Globus pallidus (tissue), 1 donor: ENCODE measurements at regions not wholly inside any gene's neighbourhood (a gene's known extent, or its start where the extent isn't known, plus 50 kb on each side); places are given as distances from the start of the nearest gene placed in this dataset.
A peak's percentile ranks its signal among the peaks of the same experiment; 100 is the strongest.

Source experiments
- DNase-seq: peaks from one replicate; pipeline ENCODE4 v3.0.0-alpha.2; 2015; ENCODE audit warnings: low spot score

GRCh38 chr12:92089559-92089958, 56.1 kb downstream of the BTG1 start:
- DNase-seq: no peak

- DNase-seq: no peak
These were observed 56.8 kb downstream of the BTG1 start for GRCh38 chr12:92088805-92089204.

- DNase-seq: no peak
These were observed 60.0 kb downstream of the BTG1 start for GRCh38 chr12:92085736-92086040.

GRCh38 chr12:92085040-92085735, 60.5 kb downstream of the BTG1 start:
- no peak for DNase-seq

GRCh38 chr12:92080911-92081285, 64.7 kb downstream of the BTG1 start:
- DNase-seq: no peak

- no peak for DNase-seq
These were observed 66.6 kb downstream of the BTG1 start for GRCh38 chr12:92079054-92079385.

GRCh38 chr12:92078167-92079053, 67.2 kb downstream of the BTG1 start:
- no peak for DNase-seq

GRCh38 chr12:92077530-92077929, 68.1 kb downstream of the BTG1 start:
- DNase-seq: no peak

- no peak for DNase-seq
These were observed 69.5 kb downstream of the BTG1 start for GRCh38 chr12:92076101-92076500.

GRCh38 chr12:92075425-92075914, 70.2 kb downstream of the BTG1 start:
- DNase-seq: no peak

GRCh38 chr12:92074889-92075288, 70.8 kb downstream of the BTG1 start:
- DNase-seq: no peak

GRCh38 chr12:92073094-92073493, 72.6 kb downstream of the BTG1 start:
- no peak for DNase-seq

GRCh38 chr12:92072112-92072511, 73.5 kb downstream of the BTG1 start:
- DNase-seq: no peak

- DNase-seq: no peak
These were observed 74.7 kb downstream of the BTG1 start for GRCh38 chr12:92070864-92071445.

- DNase-seq: no peak
These were observed 75.4 kb downstream of the BTG1 start for GRCh38 chr12:92070054-92070863.

GRCh38 chr12:92068459-92068858, 77.2 kb downstream of the BTG1 start:
- no peak for DNase-seq

GRCh38 chr12:92065639-92066038, 80.0 kb downstream of the BTG1 start:
- DNase-seq: no peak

- peak; percentile 63 for DNase-seq
These were observed 80.6 kb downstream of the BTG1 start for GRCh38 chr12:92065018-92065499.

- peak; percentile 45 for DNase-seq
These were observed 81.2 kb downstream of the BTG1 start for GRCh38 chr12:92064422-92064821.

- DNase-seq: no peak
These were observed 82.0 kb downstream of the BTG1 start for GRCh38 chr12:92063641-92064040.

GRCh38 chr12:92062539-92063493, 82.8 kb downstream of the BTG1 start:
- no peak for DNase-seq
